K562 (cell line): ENCODE measurements at regions not wholly inside any gene's neighbourhood (a gene's known extent, or its start where the extent isn't known, plus 50 kb on each side); places are given as distances from the start of the nearest gene placed in this dataset.
A peak's percentile ranks its signal among the peaks of the same experiment; 100 is the strongest.

Experiments used
- ATAC-seq: fragments of 200-7000 bp; cut with Tn5 transposase; 3 replicates; pipeline ENCODE4 v1.9.1; 2020; ENCODE audit warnings: moderate library complexity
- BruUV-seq: library from RNA; stranded (reverse); fragments of 400-500 nt; replicated peaks from 2 replicates; lab custom pipeline; 2021; lab: Mats Ljungman, UMichigan
- CTCF ChIA-PET: fragments of 300-600 bp; formaldehyde crosslinking; extraction: SDS; loops from one replicate; lab custom pipeline; 2021; ENCODE audit warnings: low intra/inter-chr PET ratio; lab: Yijun Ruan, JAX
- POLR2A ChIA-PET: fragments of 300-600, 350-650 bp; sonication (Branson Sonifier 250); formaldehyde crosslinking; extraction: SDS; loops from one replicate; lab custom pipeline; 2021; ENCODE audit warnings: antibody characterized with exemption, inconsistent platforms; lab: Yijun Ruan, JAX
- DNase-seq, 4 experiments: peaks; one replicate each; pipeline versions ENCODE4 v3.0.0 to v3.0.0-alpha.2; 2011 to 2018; ENCODE audit warnings: low spot score in 3 of 4, mixed read lengths in 3 of 4; ENCODE audit errors: extremely low read depth in 1 of 4
- FAIRE-seq: peaks from 2 replicates; lab custom pipeline; 2011; peaks lifted over from hg19 to GRCh38; lab: Jason Lieb, UNC
- H2AFZ ChIP-seq: 2 replicates; pipeline ENCODE4 v1.6.0; 2011; ENCODE audit warnings: low read depth, low read length, control low read depth, inconsistent platforms
- H3K27ac ChIP-seq: fragments of 200-600 bp; 3 replicates; pipeline ENCODE4 v1.8.0; 2011; ENCODE audit warnings: low read depth, mild to moderate bottlenecking, control low read depth, inconsistent platforms, low read length, moderate library complexity, mixed read lengths; ENCODE audit errors: extremely low read depth
- H3K27me3 ChIP-seq, 2 experiments: fragments of 300-600 bp in 1 of 2; 2 replicates in 1 of 2; 3 replicates in 1 of 2; pipeline versions ENCODE4 v1.6.0 to v1.8.0; 2011; ENCODE audit warnings: inconsistent platforms in 2 of 2, low read length in 2 of 2, mild to moderate bottlenecking in 1 of 2, mixed read lengths in 1 of 2, moderate library complexity in 1 of 2; ENCODE audit not compliant: control insufficient read depth in 2 of 2, insufficient read depth in 2 of 2
- H3K36me3 ChIP-seq: fragments of 300-600 bp; 3 replicates; pipeline ENCODE4 v1.8.0; 2011; ENCODE audit warnings: mild to moderate bottlenecking, low read length, inconsistent platforms; ENCODE audit not compliant: control insufficient read depth, insufficient read depth
- H3K4me1 ChIP-seq, 2 experiments: fragments of 200-600 bp in 1 of 2; replicated peaks in 1 of 2; 2 replicates in 1 of 2; 3 replicates in 1 of 2; pipeline versions ENCODE4 v1.5.1 to v1.8.0; 2011; ENCODE audit warnings: inconsistent platforms in 2 of 2, low read length in 2 of 2, mild to moderate bottlenecking in 1 of 2, mixed read lengths in 1 of 2, moderate library complexity in 1 of 2; ENCODE audit not compliant: control insufficient read depth in 2 of 2, insufficient read depth in 2 of 2
- H3K4me2 ChIP-seq: 2 replicates; pipeline ENCODE4 v1.6.1; 2011; ENCODE audit warnings: low read length, control low read depth, inconsistent platforms, mixed read lengths; ENCODE audit not compliant: insufficient read depth
- H3K4me3 ChIP-seq: fragments of 200-600 bp; sonication (generic), shearing (Covaris generic); 2 replicates; pipeline ENCODE4 v1.5.1; 2016; ENCODE audit warnings: control low read depth, inconsistent platforms
- H3K79me2 ChIP-seq: fragments of 200-600 bp; 3 replicates; pipeline ENCODE4 v1.8.0; 2011; ENCODE audit warnings: low read length, inconsistent platforms; ENCODE audit not compliant: control insufficient read depth, insufficient read depth
- H3K9ac ChIP-seq, 2 experiments: 2 replicates each; pipeline versions ENCODE4 v1.6.0 to v1.6.1; 2011; ENCODE audit warnings: low read depth in 2 of 2, low read length in 2 of 2, control low read depth in 1 of 2, inconsistent platforms in 1 of 2, mild to moderate bottlenecking in 1 of 2, mixed read lengths in 1 of 2; ENCODE audit not compliant: insufficient read depth in 1 of 2
- H3K9me1 ChIP-seq: one replicate; pipeline ENCODE4 v1.6.0; 2011; ENCODE audit warnings: inconsistent platforms, mild to moderate bottlenecking, low read length, moderate library complexity; ENCODE audit not compliant: control insufficient read depth, insufficient read depth
- H3K9me3 ChIP-seq: replicated peaks from 2 replicates; pipeline ENCODE4 v1.5.1; 2011; ENCODE audit warnings: low read depth, low read length, inconsistent platforms; ENCODE audit not compliant: control insufficient read depth, insufficient read depth
- H4K20me1 ChIP-seq: replicated peaks from 2 replicates; pipeline ENCODE4 v1.6.1; 2011; ENCODE audit warnings: low read length, inconsistent platforms, mixed read lengths; ENCODE audit not compliant: control insufficient read depth, insufficient read depth
- ARNT ChIP-seq, 2 experiments: fragments of 450-650 bp; IDR thresholded peaks; 2 replicates each; pipeline ENCODE4 v1.6.1; 2016; ENCODE audit warnings: mild to moderate bottlenecking in 1 of 2
- EGR1 ChIP-seq: fragments of 450-650 bp; conservative IDR thresholded peaks from 2 replicates; pipeline ENCODE4 v1.6.1; 2017; ENCODE audit warnings: mild to moderate bottlenecking
- FOXM1 ChIP-seq, 2 experiments: fragments of 450-650 bp in 1 of 2; sonication (generic) in 1 of 2; formaldehyde crosslinking in 1 of 2; IDR thresholded peaks; 2 replicates each; pipeline versions ENCODE4 v1.6.1 to v1.9.0; 2017 to 2022; ENCODE audit warnings: low read depth in 2 of 2, mild to moderate bottlenecking in 2 of 2, missing genetic modification reagents in 1 of 2, moderate library complexity in 1 of 2
- MCM5 ChIP-seq: fragments of 450-650 bp; IDR thresholded peaks from 2 replicates; pipeline ENCODE4 v1.6.1; 2016; ENCODE audit warnings: low read depth
- NFIC ChIP-seq: fragments of 450-650 bp; IDR thresholded peaks from 2 replicates; pipeline ENCODE4 v1.6.1; 2017; ENCODE audit warnings: mild to moderate bottlenecking, inconsistent platforms
- NFIX ChIP-seq: fragments of 250-450 bp; sonication (Bioruptor Pico); IDR thresholded peaks from 2 replicates; pipeline ENCODE4 v1.4.0; 2020; ENCODE audit warnings: low read depth, mild to moderate bottlenecking, moderate library complexity
- PHF21A ChIP-seq: fragments of 450-650 bp; IDR thresholded peaks from 2 replicates; pipeline ENCODE4 v1.6.1; 2017; ENCODE audit warnings: low read depth, borderline replicate concordance
- RFX5 ChIP-seq: IDR thresholded peaks from 2 replicates; pipeline ENCODE4 v1.6.1; 2011; ENCODE audit warnings: low read depth, mild to moderate bottlenecking, improper control_type of control experiment, low read length
- ZNF436 ChIP-seq: fragments of 250-450, 450-650 bp; sonication (Bioruptor Pico); formaldehyde crosslinking; IDR thresholded peaks from 2 replicates; pipeline ENCODE4 v1.7.0; 2020; ENCODE audit warnings: mild to moderate bottlenecking
- WGBS: fragments of 100-300 bp; shearing (Covaris generic); methylation state at CpG from one replicate; pipeline ENCODE4 v1.1.6; 2016; ENCODE audit warnings: low coverage, mixed read lengths; ENCODE audit not compliant: insufficient coverage; ENCODE audit errors: missing lambda C conversion rate; 5-methylcytosine and 5-hydroxymethylcytosine counted together
- in situ Hi-C: fragments of 300-500 bp; cut with MboI; formaldehyde crosslinking; loops from 4 replicates; pipeline ENCODE4 v1.15.0; 2018; ENCODE audit warnings: inconsistent platforms, mixed read lengths
- intact Hi-C: fragments of 100-400 bp; cut with micrococcal nuclease; formaldehyde crosslinking; loops from 2 replicates; pipeline ENCODE4 v1.14.2; 2022
- TF ChIP-seq, protein P1 (sequence below): fragments of 200-800 bp; sonication (Bioruptor generic); IDR thresholded peaks from 2 replicates; pipeline ENCODE4 v1.6.1; 2017; ENCODE audit warnings: missing genetic modification characterization, missing compliant biosample characterization
- TF ChIP-seq, protein P2 (sequence below), 2 experiments: fragments of 200-800 bp in 1 of 2; sonication (Bioruptor generic) in 1 of 2; sonication (generic) in 1 of 2; formaldehyde crosslinking in 1 of 2; IDR thresholded peaks in 1 of 2; conservative IDR thresholded peaks in 1 of 2; 2 replicates each; pipeline versions ENCODE4 v1.5.0 to v1.6.1; 2016 to 2020; ENCODE audit warnings: missing compliant biosample characterization in 1 of 2, missing genetic modification characterization in 1 of 2, missing genetic modification reagents in 1 of 2

DNA sequence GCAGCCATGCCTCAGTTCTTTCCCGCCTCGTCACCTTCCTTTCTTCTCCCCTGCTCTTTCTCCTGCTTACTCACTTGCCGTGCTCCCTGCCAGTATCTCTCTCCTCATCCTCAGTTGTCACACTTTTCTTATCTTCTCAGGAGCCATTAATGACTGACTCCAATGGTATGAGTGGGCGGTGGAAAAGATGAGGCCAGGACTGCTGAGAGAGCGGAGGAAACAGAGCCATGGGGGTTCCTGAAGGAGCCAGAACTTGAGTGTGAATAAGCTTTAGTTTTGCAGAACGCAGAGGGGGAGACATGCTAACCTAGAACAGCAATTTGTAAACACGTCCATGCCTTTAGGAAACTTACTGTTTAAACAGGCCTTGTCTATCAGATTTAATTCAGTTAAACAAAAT, 126.5 kb downstream of the CHIC2 start:
- FAIRE-seq (no peak), DNase-seq (peak in 1 of 4 experiments; percentile 10), ATAC-seq (no peak)
- CTCF ChIA-PET, result no interaction called here
- Histone ChIP-seq H3K79me2 (no peaks in the 10 kb centered on the region), H3K4me2 (no peak overlapping the region), H3K27me3 (no peaks in the 10 kb centered on the region), H3K4me3 (no peak overlapping the region), H4K20me1 (no peaks in the 10 kb centered on the region), H3K9me3 (no peaks in the 10 kb centered on the region), H3K9ac (no peak overlapping the region), H2AFZ (no peak overlapping the region), H3K9me1 (no peaks in the 10 kb centered on the region), H3K36me3 (no peaks in the 10 kb centered on the region), H3K27ac (no peak overlapping the region), H3K4me1 (no peaks in the 10 kb centered on the region; a peak in 1 of 5 replicates)
- TF ChIP-seq RFX5 (no peak), PHF21A (no peak), EGR1 (peak; percentile 68; the same call in 1 of the 2 replicates), FOXM1 (IDR thresholded peaks at IDR 0.05; ENCODE audit: low read depth) (no peak), FOXM1 (CRISPR knock-in tag; IDR thresholded peaks at IDR 0.05; ENCODE audit: low read depth) (no peak)
- intact Hi-C loops, result no loop called here
- POLR2A ChIA-PET, result no interaction called here
- in situ Hi-C loops, result no loop called here
- no TSS peak for BruUV-seq
- under 1% methylated on average over 7 of the region's 7 CpGs for WGBS

DNA sequence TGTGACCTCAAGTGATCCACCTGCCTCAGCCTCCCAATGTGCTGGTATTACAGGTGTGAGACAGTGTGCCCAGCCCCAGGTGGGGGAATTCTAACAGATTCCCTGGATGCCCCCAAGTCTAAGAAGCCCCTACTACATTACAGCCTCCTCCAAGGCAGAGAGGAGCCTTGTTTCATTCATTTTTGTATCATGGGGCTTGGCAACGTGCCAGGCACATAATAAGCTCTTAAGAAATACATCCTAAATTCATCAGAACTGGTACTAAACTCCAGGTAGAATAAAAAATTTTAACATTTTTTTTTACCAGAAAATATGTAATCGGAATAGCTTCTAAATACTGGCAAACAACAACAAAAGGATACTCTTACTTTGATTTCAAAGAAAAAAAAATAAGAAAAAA, 127.1 kb downstream of the CHIC2 start:
- WGBS, result 6% methylated on average over 2 of the region's 2 CpGs
- no peaks in the 10 kb centered on the region for H3K36me3 ChIP-seq
- TF ChIP-seq MCM5 (no peak), ARNT (IDR thresholded peaks at IDR 0.05) (no peak), NFIX (peak; percentile 77), ZNF436 (CRISPR knock-in tag) (no peak), EGR1 (no peak), NFIC (peak; percentile 87)
- TF ChIP-seq, protein P1, sequence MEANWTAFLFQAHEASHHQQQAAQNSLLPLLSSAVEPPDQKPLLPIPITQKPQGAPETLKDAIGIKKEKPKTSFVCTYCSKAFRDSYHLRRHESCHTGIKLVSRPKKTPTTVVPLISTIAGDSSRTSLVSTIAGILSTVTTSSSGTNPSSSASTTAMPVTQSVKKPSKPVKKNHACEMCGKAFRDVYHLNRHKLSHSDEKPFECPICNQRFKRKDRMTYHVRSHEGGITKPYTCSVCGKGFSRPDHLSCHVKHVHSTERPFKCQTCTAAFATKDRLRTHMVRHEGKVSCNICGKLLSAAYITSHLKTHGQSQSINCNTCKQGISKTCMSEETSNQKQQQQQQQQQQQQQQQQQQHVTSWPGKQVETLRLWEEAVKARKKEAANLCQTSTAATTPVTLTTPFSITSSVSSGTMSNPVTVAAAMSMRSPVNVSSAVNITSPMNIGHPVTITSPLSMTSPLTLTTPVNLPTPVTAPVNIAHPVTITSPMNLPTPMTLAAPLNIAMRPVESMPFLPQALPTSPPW (CRISPR knock-in tag), result no peak
- TF ChIP-seq, protein P2, sequence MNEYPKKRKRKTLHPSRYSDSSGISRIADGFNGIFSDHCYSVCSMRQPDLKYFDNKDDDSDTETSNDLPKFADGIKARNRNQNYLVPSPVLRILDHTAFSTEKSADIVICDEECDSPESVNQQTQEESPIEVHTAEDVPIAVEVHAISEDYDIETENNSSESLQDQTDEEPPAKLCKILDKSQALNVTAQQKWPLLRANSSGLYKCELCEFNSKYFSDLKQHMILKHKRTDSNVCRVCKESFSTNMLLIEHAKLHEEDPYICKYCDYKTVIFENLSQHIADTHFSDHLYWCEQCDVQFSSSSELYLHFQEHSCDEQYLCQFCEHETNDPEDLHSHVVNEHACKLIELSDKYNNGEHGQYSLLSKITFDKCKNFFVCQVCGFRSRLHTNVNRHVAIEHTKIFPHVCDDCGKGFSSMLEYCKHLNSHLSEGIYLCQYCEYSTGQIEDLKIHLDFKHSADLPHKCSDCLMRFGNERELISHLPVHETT (CRISPR knock-in tag; conservative IDR thresholded peaks at IDR 0.05 in 1 of 2, IDR thresholded peaks at IDR 0.05 in 1 of 2), result no peak
- TF ChIP-seq, all 486 proteins: peak for 2
- ChIA-PET CTCF (no interaction called here), POLR2A (interaction anchor here (0.6 kb wide), 1 partner anchor 55 kb away, joined by 3 read pairs; no protein-coding TSS in a partner anchor)
- FAIRE-seq (no peak), DNase-seq (no peak), ATAC-seq (no peak)
- BruUV-seq, result no TSS peak
- Histone ChIP-seq H4K20me1 (no peaks in the 10 kb centered on the region), H3K27ac (no peak overlapping the region), H3K4me2 (no peak overlapping the region), H3K4me1 (no peaks in the 10 kb centered on the region; a peak in 1 of 5 replicates), H2AFZ (no peak overlapping the region), H3K4me3 (no peak overlapping the region), H3K9me3 (no peaks in the 10 kb centered on the region), H3K9ac (no peak overlapping the region), H3K79me2 (no peaks in the 10 kb centered on the region), H3K27me3 (no peaks in the 10 kb centered on the region), H3K9me1 (no peaks in the 10 kb centered on the region)
- in situ Hi-C loops, result no loop called here
- intact Hi-C loops, result no loop called here
